GM23338 (cell line): ENCODE measurements at regions not wholly inside any gene's neighbourhood (a gene's known extent, or its start where the extent isn't known, plus 50 kb on each side); places are given as distances from the start of the nearest gene placed in this dataset.
A peak's percentile ranks its signal among the peaks of the same experiment; 100 is the strongest.
"Not testable (repeated sequence)": the region's sequence is repeated elsewhere in the genome, so short reads cannot be mapped to it uniquely, and the experiment has no call there.

Source experiments
- ATAC-seq: fragments of 200-7000 bp; cut with Tn5 transposase; 3 replicates; pipeline ENCODE4 v1.9.1; 2020
- DNase-seq: peaks from one replicate; pipeline ENCODE4 v3.0.0-alpha.2; 2015; ENCODE audit warnings: low spot score
- H2AFZ ChIP-seq: fragments of 200-600 bp; sonication (generic); 2 replicates; pipeline ENCODE4 v1.8.0; 2016; ENCODE audit warnings: antibody characterized with exemption, mild to moderate bottlenecking, moderate library complexity
- H3F3A ChIP-seq: fragments of 200-600 bp; sonication (generic); replicated peaks from 2 replicates; pipeline ENCODE4 v1.8.0; 2017; ENCODE audit warnings: antibody characterized with exemption, mixed run types, low read depth
- H3K27ac ChIP-seq: fragments of 200-600 bp; sonication (generic); 2 replicates; pipeline ENCODE4 v1.6.1; 2016; ENCODE audit warnings: low read depth
- H3K27me3 ChIP-seq: fragments of 200-600 bp; sonication (generic); 2 replicates; pipeline ENCODE4 v1.8.0; 2016; ENCODE audit warnings: mild to moderate bottlenecking, mixed run types, moderate library complexity; ENCODE audit not compliant: insufficient read depth
- H3K36me3 ChIP-seq: fragments of 200-600 bp; sonication (generic); 2 replicates; pipeline ENCODE4 v1.8.0; 2016; ENCODE audit warnings: mild to moderate bottlenecking; ENCODE audit not compliant: insufficient read depth
- H3K4me1 ChIP-seq: fragments of 200-600 bp; sonication (generic); 2 replicates; pipeline ENCODE4 v1.8.0; 2016; ENCODE audit warnings: mild to moderate bottlenecking, moderate library complexity; ENCODE audit not compliant: insufficient read depth
- H3K4me2 ChIP-seq: fragments of 200-600 bp; sonication (generic); 2 replicates; pipeline ENCODE4 v1.7.1; 2017; ENCODE audit warnings: mixed run types
- H3K4me3 ChIP-seq: fragments of 200-600 bp; sonication (generic); 2 replicates; pipeline ENCODE4 v1.6.1; 2016; ENCODE audit warnings: mixed run types
- H3K79me2 ChIP-seq: fragments of 200-600 bp; sonication (generic); replicated peaks from 2 replicates; pipeline ENCODE4 v1.8.0; 2017; ENCODE audit warnings: mild to moderate bottlenecking; ENCODE audit not compliant: insufficient read depth
- H3K9me2 ChIP-seq: fragments of 200-600 bp; sonication (generic); 2 replicates; pipeline ENCODE4 v1.8.0; 2017; ENCODE audit not compliant: insufficient read depth
- H4K20me1 ChIP-seq: fragments of 200-600 bp; sonication (generic); replicated peaks from 2 replicates; pipeline ENCODE4 v1.8.0; 2017; ENCODE audit warnings: mild to moderate bottlenecking; ENCODE audit not compliant: insufficient read depth
- H3K27ac Mint-ChIP-seq: 2 replicates; pipeline ENCODE4 v1.8.0; 2020; ENCODE audit warnings: inconsistent platforms, mild to moderate bottlenecking, moderate library complexity, mixed read lengths
- H3K27me3 Mint-ChIP-seq: 3 replicates; pipeline ENCODE4 v1.8.0; 2022; ENCODE audit warnings: low read depth, mild to moderate bottlenecking, moderate library complexity, mixed read lengths, inconsistent platforms; ENCODE audit not compliant: insufficient read depth, poor library complexity
- H3K36me3 Mint-ChIP-seq: 3 replicates; pipeline ENCODE4 v1.8.0; 2021; ENCODE audit warnings: low read depth, mild to moderate bottlenecking, inconsistent platforms, moderate library complexity, mixed read lengths
- H3K4me1 Mint-ChIP-seq: 3 replicates; pipeline ENCODE4 v1.8.0; 2020; ENCODE audit warnings: mild to moderate bottlenecking, inconsistent platforms, mixed read lengths
- H3K4me3 Mint-ChIP-seq: 3 replicates; pipeline ENCODE4 v1.8.0; 2021; ENCODE audit warnings: moderate library complexity, mild to moderate bottlenecking, inconsistent platforms, mixed read lengths
- H3K9me3 Mint-ChIP-seq: 3 replicates; pipeline ENCODE4 v1.8.0; 2020; ENCODE audit warnings: moderate library complexity, mild to moderate bottlenecking, inconsistent platforms, mixed read lengths
- CTCF ChIP-seq, 2 experiments: fragments of 200-600 bp in 1 of 2; sonication (generic) in 1 of 2; conservative IDR thresholded peaks; 2 replicates each; pipeline versions ENCODE4 v1.5.1 to v1.6.1; 2016 to 2017; ENCODE audit warnings: antibody characterized with exemption in 2 of 2, low read depth in 2 of 2, mild to moderate bottlenecking in 2 of 2, moderate library complexity in 1 of 2
- POLR2AphosphoS5 ChIP-seq: IDR thresholded peaks from 2 replicates; pipeline ENCODE4 v1.6.1; 2016; ENCODE audit warnings: antibody characterized with exemption, low read depth
- ZNF114 ChIP-seq: fragments of 250-450 bp; sonication (Bioruptor Pico); IDR thresholded peaks from 2 replicates; pipeline ENCODE4 v1.5.0; 2020; ENCODE audit warnings: mild to moderate bottlenecking, moderate library complexity
- TF ChIP-seq, protein P1 (sequence below): IDR thresholded peaks from one replicate; pipeline ENCODE4 v1.6.1; 2018; ENCODE audit warnings: antibody characterized with exemption; ENCODE audit not compliant: unreplicated experiment

DNA sequence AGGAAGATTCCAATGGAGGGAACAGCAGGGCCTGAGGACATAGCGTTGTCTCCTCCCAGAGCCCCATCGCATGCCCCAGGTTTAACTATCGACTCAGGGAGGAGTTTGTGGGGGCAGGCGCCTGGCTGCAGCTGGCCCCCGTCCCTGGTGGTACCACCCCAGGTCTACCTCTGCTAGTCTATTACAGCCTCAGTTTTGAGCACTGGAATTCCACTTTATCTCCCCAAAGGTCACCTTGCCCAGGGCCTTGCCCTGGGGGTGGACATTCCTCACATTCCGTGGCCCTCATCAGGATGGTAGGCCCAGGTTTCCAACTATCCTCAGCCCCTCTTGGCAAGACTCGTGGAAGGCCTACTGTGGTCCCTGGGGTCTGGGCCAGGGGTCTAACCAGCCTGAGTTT is 65.4 kb upstream of the SSBP3 start (continued):
- TF ChIP-seq POLR2AphosphoS5 (no peak), ZNF114 (CRISPR knock-in tag) (no peak)
- TF ChIP-seq, protein P1, sequence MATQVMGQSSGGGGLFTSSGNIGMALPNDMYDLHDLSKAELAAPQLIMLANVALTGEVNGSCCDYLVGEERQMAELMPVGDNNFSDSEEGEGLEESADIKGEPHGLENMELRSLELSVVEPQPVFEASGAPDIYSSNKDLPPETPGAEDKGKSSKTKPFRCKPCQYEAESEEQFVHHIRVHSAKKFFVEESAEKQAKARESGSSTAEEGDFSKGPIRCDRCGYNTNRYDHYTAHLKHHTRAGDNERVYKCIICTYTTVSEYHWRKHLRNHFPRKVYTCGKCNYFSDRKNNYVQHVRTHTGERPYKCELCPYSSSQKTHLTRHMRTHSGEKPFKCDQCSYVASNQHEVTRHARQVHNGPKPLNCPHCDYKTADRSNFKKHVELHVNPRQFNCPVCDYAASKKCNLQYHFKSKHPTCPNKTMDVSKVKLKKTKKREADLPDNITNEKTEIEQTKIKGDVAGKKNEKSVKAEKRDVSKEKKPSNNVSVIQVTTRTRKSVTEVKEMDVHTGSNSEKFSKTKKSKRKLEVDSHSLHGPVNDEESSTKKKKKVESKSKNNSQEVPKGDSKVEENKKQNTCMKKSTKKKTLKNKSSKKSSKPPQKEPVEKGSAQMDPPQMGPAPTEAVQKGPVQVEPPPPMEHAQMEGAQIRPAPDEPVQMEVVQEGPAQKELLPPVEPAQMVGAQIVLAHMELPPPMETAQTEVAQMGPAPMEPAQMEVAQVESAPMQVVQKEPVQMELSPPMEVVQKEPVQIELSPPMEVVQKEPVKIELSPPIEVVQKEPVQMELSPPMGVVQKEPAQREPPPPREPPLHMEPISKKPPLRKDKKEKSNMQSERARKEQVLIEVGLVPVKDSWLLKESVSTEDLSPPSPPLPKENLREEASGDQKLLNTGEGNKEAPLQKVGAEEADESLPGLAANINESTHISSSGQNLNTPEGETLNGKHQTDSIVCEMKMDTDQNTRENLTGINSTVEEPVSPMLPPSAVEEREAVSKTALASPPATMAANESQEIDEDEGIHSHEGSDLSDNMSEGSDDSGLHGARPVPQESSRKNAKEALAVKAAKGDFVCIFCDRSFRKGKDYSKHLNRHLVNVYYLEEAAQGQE = no peak

DNA sequence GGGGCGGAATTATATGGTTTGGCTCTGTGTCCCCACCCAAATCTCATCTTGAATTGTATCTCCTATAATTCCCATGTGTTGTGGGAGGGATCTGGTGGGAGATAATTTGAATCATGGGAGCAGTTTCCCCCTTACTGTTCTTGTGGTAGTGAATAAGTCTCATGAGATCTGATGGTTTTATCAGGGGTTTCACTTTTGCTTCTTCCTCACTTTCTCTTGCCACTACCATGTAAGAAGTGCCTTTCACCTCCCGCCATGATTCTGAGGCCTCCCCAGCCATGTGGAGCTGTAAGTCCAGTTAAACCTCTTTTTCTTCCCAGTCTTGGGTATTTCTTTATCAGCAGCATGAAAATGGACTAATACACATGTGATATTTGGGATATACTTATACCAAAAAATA is 63.2 kb upstream of the SSBP3 start:
- Histone ChIP-seq H3K27me3 (peaks cover 24% of the 10 kb centered on the region), H3F3A (peaks cover 10% of the 10 kb centered on the region), H3K4me1 (peaks cover 33% of the 10 kb centered on the region)
- not testable (repeated sequence) for H3K4me2 ChIP-seq, H2AFZ ChIP-seq, DNase-seq, H3K9me2 ChIP-seq, H3K4me3 ChIP-seq, H3K27ac Mint-ChIP-seq, H3K4me3 Mint-ChIP-seq, H3K9me3 Mint-ChIP-seq, H3K79me2 ChIP-seq, H4K20me1 ChIP-seq, H3K36me3 Mint-ChIP-seq, ATAC-seq, H3K36me3 ChIP-seq, H3K27ac ChIP-seq
- Mint-ChIP-seq H3K27me3 (peaks cover 23% of the 10 kb centered on the region), H3K4me1 (peaks cover 36% of the 10 kb centered on the region)

- H3K79me2 ChIP-seq, H2AFZ ChIP-seq, H3K36me3 ChIP-seq, H3K4me3 ChIP-seq, H3K36me3 Mint-ChIP-seq, ATAC-seq, H3F3A ChIP-seq, H3K27ac Mint-ChIP-seq, H3K4me2 ChIP-seq, H4K20me1 ChIP-seq, H3K9me3 Mint-ChIP-seq, DNase-seq, H3K4me3 Mint-ChIP-seq, H3K27ac ChIP-seq: not testable (repeated sequence)
- Histone ChIP-seq H3K9me2 (peaks cover 10% of the 10 kb centered on the region; the same call in 1 of the 2 replicates), H3K27me3 (peaks cover 14% of the 10 kb centered on the region), H3K4me1 (peaks cover 36% of the 10 kb centered on the region)
- peak in 1 of 2 experiments; percentile 45; a peak in 2 of 4 replicates for TF ChIP-seq CTCF (conservative IDR thresholded peaks at IDR 0.05; ENCODE audit: low read depth in 2 of 2)
- Mint-ChIP-seq H3K27me3 (peaks cover 14% of the 10 kb centered on the region), H3K4me1 (peaks cover 36% of the 10 kb centered on the region)
Observed at GRCh38 chr1:54468288-54469084, 62.3 kb upstream of the SSBP3 start.
